ENCODE measurements at regions not wholly inside any gene's neighbourhood (a gene's known extent, or its start where the extent isn't known, plus 50 kb on each side); places are given as distances from the start of the nearest gene placed in this dataset.
"Not testable (repeated sequence)": the region's sequence is repeated elsewhere in the genome, so short reads cannot be mapped to it uniquely, and the experiment has no call there.

GRCh38 chr15:91356083-91356482 lies 256.0 kb downstream of the SV2B start:
- intact Hi-C loops (cut with DNase I), result no loop called here
- H3K4me1 ChIP-seq, result no peaks in the 10 kb centered on the region
- no peaks in the 10 kb centered on the region for H3K9me3 ChIP-seq
- peak; percentile 92 for ATAC-seq
- H3K4me3 ChIP-seq, result no peak overlapping the region
- TF ChIP-seq CTCF (IDR thresholded peaks at IDR 0.05), result no peak
- no peaks in the 10 kb centered on the region for H3K27me3 ChIP-seq
- no peak for DNase-seq
- no peaks in the 10 kb centered on the region for H3K36me3 ChIP-seq
- no peak overlapping the region for H3K27ac ChIP-seq

GRCh38 chr15:91357011-91357410 lies 257.0 kb downstream of the SV2B start:
- intact Hi-C loops (cut with DNase I), result no loop called here
- ATAC-seq (no peak), DNase-seq (no peak)
- H3K27me3 ChIP-seq, result no peaks in the 10 kb centered on the region
- TF ChIP-seq CTCF (IDR thresholded peaks at IDR 0.05), result no peak
- no peaks in the 10 kb centered on the region for H3K9me3 ChIP-seq
- no peak overlapping the region for H3K27ac ChIP-seq
- H3K4me3 ChIP-seq, result no peak overlapping the region
- no peaks in the 10 kb centered on the region for H3K36me3 ChIP-seq
- no peaks in the 10 kb centered on the region for H3K4me1 ChIP-seq

- no peak for ATAC-seq
- DNase-seq, result no peak
- intact Hi-C loops (cut with DNase I), result no loop called here
Measured at GRCh38 chr15:91357486-91357885, 257.4 kb downstream of the SV2B start.

GRCh38 chr15:91358405-91358804 lies 258.3 kb downstream of the SV2B start:
- ATAC-seq, result no peak

More at GRCh38 chr15:91357486-91357885, 257.4 kb downstream of the SV2B start:
- Histone ChIP-seq H3K4me3 (no peak overlapping the region), H3K27ac (no peak overlapping the region), H3K4me1 (no peaks in the 10 kb centered on the region), H3K9me3 (no peaks in the 10 kb centered on the region), H3K36me3 (no peaks in the 10 kb centered on the region), H3K27me3 (no peaks in the 10 kb centered on the region)
- TF ChIP-seq CTCF (IDR thresholded peaks at IDR 0.05), result no peak

GRCh38 chr15:91361696-91362095 lies 261.6 kb downstream of the SV2B start:
- H3K36me3 ChIP-seq; H3K9me3 ChIP-seq; ATAC-seq; intact Hi-C loops (cut with DNase I); DNase-seq; H3K4me1 ChIP-seq; H3K4me3 ChIP-seq; H3K27ac ChIP-seq; H3K27me3 ChIP-seq: not testable (repeated sequence)

More at GRCh38 chr15:91358405-91358804, 258.3 kb downstream of the SV2B start:
- TF ChIP-seq CTCF (IDR thresholded peaks at IDR 0.05), result no peak
- Histone ChIP-seq H3K9me3 (no peaks in the 10 kb centered on the region), H3K36me3 (no peaks in the 10 kb centered on the region), H3K4me3 (no peak overlapping the region), H3K4me1 (no peaks in the 10 kb centered on the region), H3K27ac (no peak overlapping the region), H3K27me3 (no peaks in the 10 kb centered on the region)
- intact Hi-C loops (cut with DNase I), result no loop called here
- no peak for DNase-seq

- Histone ChIP-seq H3K4me3 (no peak overlapping the region), H3K27me3 (no peaks in the 10 kb centered on the region), H3K4me1 (no peaks in the 10 kb centered on the region), H3K9me3 (no peaks in the 10 kb centered on the region), H3K27ac (no peak overlapping the region), H3K36me3 (no peaks in the 10 kb centered on the region)
- intact Hi-C loops (cut with DNase I), result no loop called here
- ATAC-seq, result no peak
- no peak for TF ChIP-seq CTCF (IDR thresholded peaks at IDR 0.05)
- no peak for DNase-seq
Measured at GRCh38 chr15:91366111-91366510, 266.1 kb downstream of the SV2B start.

Measured in upper lobe of right lung (tissue), 1 donor.